Mesenchymal stem cell (in vitro differentiated cells and primary cell): ENCODE measurements at regions not wholly inside any gene's neighbourhood (a gene's known extent, or its start where the extent isn't known, plus 50 kb on each side); places are given as distances from the start of the nearest gene placed in this dataset.

Experiments used
- DNase-seq: peaks from one replicate; pipeline ENCODE4 v3.0.0-alpha.2; 2013
- H2AFZ ChIP-seq: one replicate; pipeline ENCODE4 v1.6.1; 2013; ENCODE audit warnings: low read depth, mild to moderate bottlenecking, control low read depth, inconsistent platforms, low read length, moderate library complexity
- H2AK5ac ChIP-seq: 2 replicates; pipeline ENCODE4 v1.6.1; 2013; ENCODE audit warnings: low read length, moderate library complexity, mild to moderate bottlenecking, inconsistent platforms; ENCODE audit not compliant: severe bottlenecking
- H2BK120ac ChIP-seq: one replicate; pipeline ENCODE4 v1.6.1; 2013; ENCODE audit warnings: low read depth, mild to moderate bottlenecking, inconsistent platforms, low read length, moderate library complexity
- H2BK12ac ChIP-seq, 2 experiments: one replicate each; pipeline ENCODE4 v1.6.1; 2013; ENCODE audit warnings: inconsistent platforms in 2 of 2, low read length in 2 of 2, mild to moderate bottlenecking in 2 of 2, moderate library complexity in 2 of 2, control low read depth in 1 of 2
- H2BK15ac ChIP-seq: one replicate; pipeline ENCODE4 v1.6.1; 2013; ENCODE audit warnings: mild to moderate bottlenecking, low read depth, inconsistent platforms; ENCODE audit not compliant: poor library complexity, severe bottlenecking
- H2BK5ac ChIP-seq: 2 replicates; pipeline ENCODE4 v1.6.1; 2013; ENCODE audit warnings: low read depth, mild to moderate bottlenecking, low read length, control low read depth, inconsistent platforms; ENCODE audit not compliant: poor library complexity, severe bottlenecking
- H3K14ac ChIP-seq, 2 experiments: one replicate each; pipeline ENCODE4 v1.6.1; 2013; ENCODE audit warnings: inconsistent platforms in 2 of 2, low read length in 2 of 2, control low read depth in 1 of 2, mild to moderate bottlenecking in 1 of 2, moderate library complexity in 1 of 2
- H3K18ac ChIP-seq, 2 experiments: one replicate each; pipeline ENCODE4 v1.6.1; 2013; ENCODE audit warnings: inconsistent platforms in 2 of 2, low read length in 2 of 2, control low read depth in 1 of 2, low read depth in 1 of 2, mild to moderate bottlenecking in 1 of 2
- H3K23ac ChIP-seq, 2 experiments: one replicate each; pipeline ENCODE4 v1.6.1; 2013; ENCODE audit warnings: inconsistent platforms in 2 of 2, low read length in 2 of 2, mild to moderate bottlenecking in 2 of 2, moderate library complexity in 2 of 2, control low read depth in 1 of 2
- H3K27ac ChIP-seq: 2 replicates; pipeline ENCODE4 v1.5.1; 2013; ENCODE audit warnings: mild to moderate bottlenecking, moderate library complexity, low read length, control low read depth, inconsistent platforms; ENCODE audit not compliant: poor library complexity, severe bottlenecking
- H3K27me3 ChIP-seq, 2 experiments: 2 replicates each; pipeline versions ENCODE4 v1.6.1 to v1.7.0; 2013; ENCODE audit warnings: low read length in 2 of 2, mild to moderate bottlenecking in 2 of 2, moderate library complexity in 2 of 2, control low read depth in 1 of 2, inconsistent platforms in 1 of 2; ENCODE audit not compliant: control insufficient read depth in 1 of 2, insufficient read depth in 1 of 2
- H3K36me3 ChIP-seq, 2 experiments: 2 replicates each; pipeline versions ENCODE4 v1.6.1 to v1.7.0; 2013; ENCODE audit warnings: low read length in 2 of 2, control low read depth in 1 of 2, inconsistent platforms in 1 of 2, low read depth in 1 of 2, mild to moderate bottlenecking in 1 of 2; ENCODE audit not compliant: insufficient read depth in 2 of 2, control insufficient read depth in 1 of 2
- H3K4ac ChIP-seq, 2 experiments: one replicate each; pipeline ENCODE4 v1.6.1; 2013; ENCODE audit warnings: inconsistent platforms in 2 of 2, low read length in 2 of 2, mild to moderate bottlenecking in 2 of 2, moderate library complexity in 2 of 2, control low read depth in 1 of 2, low read depth in 1 of 2
- H3K4me1 ChIP-seq: 2 replicates; pipeline ENCODE4 v1.6.1; 2013; ENCODE audit warnings: low read depth, low read length, control low read depth; ENCODE audit not compliant: control insufficient read depth, insufficient read depth
- H3K4me2 ChIP-seq: 2 replicates; pipeline ENCODE4 v1.6.1; 2013; ENCODE audit warnings: low read length, mild to moderate bottlenecking, inconsistent platforms; ENCODE audit not compliant: poor library complexity, severe bottlenecking
- H3K4me3 ChIP-seq, 2 experiments: 2 replicates each; pipeline versions ENCODE4 v1.5.1 to v1.7.0; 2013; ENCODE audit warnings: low read length in 2 of 2, mild to moderate bottlenecking in 2 of 2, control low read depth in 1 of 2, low read depth in 1 of 2; ENCODE audit not compliant: insufficient read depth in 1 of 2
- H3K79me1 ChIP-seq: replicated peaks from 2 replicates; pipeline ENCODE4 v1.6.1; 2013; ENCODE audit warnings: mild to moderate bottlenecking, control low read depth, low read length, inconsistent platforms; ENCODE audit not compliant: poor library complexity, severe bottlenecking
- H3K9ac ChIP-seq: 2 replicates; pipeline ENCODE4 v1.7.0; 2013; ENCODE audit warnings: mild to moderate bottlenecking, low read length, moderate library complexity
- H3K9me3 ChIP-seq: 2 replicates; pipeline ENCODE4 v1.7.0; 2013; ENCODE audit warnings: mild to moderate bottlenecking, low read length; ENCODE audit not compliant: control insufficient read depth
- H4K8ac ChIP-seq: one replicate; pipeline ENCODE4 v1.6.1; 2013; ENCODE audit warnings: inconsistent platforms, mild to moderate bottlenecking, low read length, moderate library complexity
- H4K91ac ChIP-seq: one replicate; pipeline ENCODE4 v1.6.1; 2013; ENCODE audit warnings: mild to moderate bottlenecking, low read length, inconsistent platforms
- WGBS: methylation state at CpG from one replicate; pipeline ENCODE4 v1.1.7; 2013; ENCODE audit warnings: mixed read lengths; 5-methylcytosine and 5-hydroxymethylcytosine counted together

GRCh38 chr1:82700476-82700875 is 899.7 kb downstream of the ADGRL2 start:
- Histone ChIP-seq H4K91ac (no peak overlapping the region), H2BK120ac (no peak overlapping the region), H2AFZ (no peak overlapping the region), H3K9me3 (no peaks in the 10 kb centered on the region), H4K8ac (no peak overlapping the region), H3K36me3 (no peaks in the 10 kb centered on the region), H3K27ac (no peak overlapping the region), H3K14ac (no peak overlapping the region), H3K4me3 (no peak overlapping the region), H3K4me1 (no peaks in the 10 kb centered on the region), H2BK12ac (no peak overlapping the region), H3K9ac (no peak overlapping the region), H3K79me1 (no peaks in the 10 kb centered on the region), H3K27me3 (no peaks in the 10 kb centered on the region), H2AK5ac (no peak overlapping the region), H3K4me2 (no peak overlapping the region), H3K23ac (no peak overlapping the region), H2BK5ac (no peak overlapping the region), H3K4ac (no peak overlapping the region), H2BK15ac (no peak overlapping the region), H3K18ac (no peak overlapping the region)
- DNase-seq, result no peak
- 95% methylated on average over 4 of the region's 5 CpGs for WGBS

GRCh38 chr1:82697965-82698364 is 897.2 kb downstream of the ADGRL2 start:
- no peak for DNase-seq
- Histone ChIP-seq H3K4me2 (no peak overlapping the region), H2BK120ac (no peak overlapping the region), H3K23ac (no peak overlapping the region), H3K9me3 (no peaks in the 10 kb centered on the region), H3K4me1 (no peaks in the 10 kb centered on the region), H3K18ac (no peak overlapping the region), H3K4ac (no peak overlapping the region), H3K27me3 (no peaks in the 10 kb centered on the region), H4K8ac (no peak overlapping the region), H2AFZ (no peak overlapping the region), H3K4me3 (no peak overlapping the region), H3K27ac (no peak overlapping the region), H2BK12ac (no peak overlapping the region), H3K9ac (no peak overlapping the region), H3K14ac (no peak overlapping the region), H2AK5ac (no peak overlapping the region), H2BK15ac (no peak overlapping the region), H4K91ac (no peak overlapping the region), H2BK5ac (no peak overlapping the region), H3K79me1 (no peaks in the 10 kb centered on the region), H3K36me3 (no peaks in the 10 kb centered on the region)
- 94% methylated on average over 6 of the region's 8 CpGs for WGBS

GRCh38 chr1:82695443-82695842 is 894.7 kb downstream of the ADGRL2 start:
- Histone ChIP-seq H3K4me3 (no peak overlapping the region), H3K36me3 (no peaks in the 10 kb centered on the region), H3K18ac (no peak overlapping the region), H3K79me1 (no peaks in the 10 kb centered on the region), H3K27ac (no peak overlapping the region), H4K8ac (no peak overlapping the region), H3K14ac (no peak overlapping the region), H3K27me3 (no peaks in the 10 kb centered on the region), H2BK15ac (no peak overlapping the region), H3K9me3 (no peaks in the 10 kb centered on the region), H3K23ac (no peak overlapping the region), H2AK5ac (no peak overlapping the region), H2AFZ (no peak overlapping the region), H4K91ac (no peak overlapping the region), H3K4me2 (no peak overlapping the region), H3K4me1 (no peaks in the 10 kb centered on the region), H2BK5ac (no peak overlapping the region), H2BK120ac (no peak overlapping the region), H3K9ac (no peak overlapping the region), H2BK12ac (no peak overlapping the region), H3K4ac (no peak overlapping the region)
- no CpG with 5 or more reads among the region's 2 CpGs for WGBS
- DNase-seq, result peak; percentile 9

GRCh38 chr1:82690411-82690810 is 889.7 kb downstream of the ADGRL2 start:
- 95% methylated on average over 1 of the region's 1 CpG for WGBS
- Histone ChIP-seq H3K27ac (no peak overlapping the region), H2AK5ac (no peak overlapping the region), H2BK5ac (no peak overlapping the region), H3K4me3 (no peak overlapping the region), H3K36me3 (no peaks in the 10 kb centered on the region), H4K91ac (no peak overlapping the region), H3K23ac (no peak overlapping the region), H3K9me3 (peaks cover 15% of the 10 kb centered on the region), H3K4me2 (no peak overlapping the region), H3K14ac (no peak overlapping the region), H3K18ac (no peak overlapping the region), H3K4me1 (no peaks in the 10 kb centered on the region), H2BK120ac (no peak overlapping the region), H2BK15ac (no peak overlapping the region), H3K27me3 (no peaks in the 10 kb centered on the region), H3K79me1 (no peaks in the 10 kb centered on the region), H2AFZ (no peak overlapping the region), H2BK12ac (no peak overlapping the region), H3K9ac (no peak overlapping the region), H4K8ac (no peak overlapping the region), H3K4ac (no peak overlapping the region)
- DNase-seq, result no peak
